ENCODE measurements at regions not wholly inside any gene's neighbourhood (a gene's known extent, or its start where the extent isn't known, plus 50 kb on each side); places are given as distances from the start of the nearest gene placed in this dataset.

- TF ChIP-seq CTCF (IDR thresholded peaks at IDR 0.05; ENCODE audit: insufficient read depth, low read length, poor library complexity, severe bottlenecking) (no peak), EZH2phosphoT487 (conservative IDR thresholded peaks at IDR 0.05; ENCODE audit: low read length) (no peak)
Observed at GRCh38 chr2:34578641-34579040, 979.5 kb upstream of the FAM98A start.

Data from SU-DHL-6 (cell line).